OCI-LY7 (cell line): ENCODE measurements at regions not wholly inside any gene's neighbourhood (a gene's known extent, or its start where the extent isn't known, plus 50 kb on each side); places are given as distances from the start of the nearest gene placed in this dataset.

Source experiments
- CTCF ChIP-seq: fragments of 200-600 bp; sonication (generic); conservative IDR thresholded peaks from 2 replicates; pipeline ENCODE4 v1.5.1; 2014; ENCODE audit warnings: mild to moderate bottlenecking, antibody characterized with exemption, low read length, moderate library complexity, mixed read lengths
- EZH2phosphoT487 ChIP-seq: fragments of 200-600 bp; sonication (generic); IDR thresholded peaks from 2 replicates; pipeline ENCODE4 v1.6.1; 2018; ENCODE audit warnings: low read depth, borderline replicate concordance, mild to moderate bottlenecking, mixed run types, antibody characterized with exemption, low read length, moderate library complexity, mixed read lengths

DNA sequence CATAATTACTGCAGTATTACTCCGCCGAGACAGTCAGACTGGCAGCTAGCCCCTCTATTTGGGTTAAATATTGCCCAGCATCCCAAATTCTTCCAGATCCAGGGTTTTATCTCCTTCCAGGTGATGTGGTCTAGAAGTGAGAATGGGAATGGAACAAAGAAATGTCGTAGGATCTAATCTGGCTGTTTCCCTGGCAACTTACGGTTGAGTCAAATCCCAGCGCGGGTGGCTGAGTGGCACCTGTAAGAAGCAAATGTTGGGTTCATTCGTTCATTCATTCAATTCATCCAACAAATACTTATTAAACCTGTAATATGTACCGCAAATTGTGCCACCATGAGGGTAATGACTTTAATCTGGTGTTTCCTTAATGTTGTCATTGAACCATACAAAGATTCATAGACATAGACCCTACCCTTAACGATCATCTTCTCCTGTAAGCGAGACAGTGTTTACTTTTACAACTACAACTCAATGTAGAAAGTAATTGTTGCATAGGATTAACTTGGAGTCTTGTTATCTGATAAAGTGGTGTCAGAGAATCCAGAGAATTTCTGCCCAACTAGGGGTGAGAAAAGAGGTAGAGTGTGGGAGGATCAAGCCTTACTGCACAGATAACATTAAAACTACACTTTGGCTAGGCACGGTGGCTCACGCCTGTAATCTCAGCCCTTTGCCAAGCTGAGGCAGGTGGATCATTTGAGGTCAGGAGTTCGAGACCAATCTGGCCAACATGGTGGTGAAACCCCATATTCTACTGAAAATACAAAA, 91.3 kb upstream of the ADGRF1 start:
- TF ChIP-seq CTCF, result no peak
- no peak for TF ChIP-seq EZH2phosphoT487
